ENCODE measurements at regions not wholly inside any gene's neighbourhood (a gene's known extent, or its start where the extent isn't known, plus 50 kb on each side); places are given as distances from the start of the nearest gene placed in this dataset.
"Not testable (repeated sequence)": the region's sequence is repeated elsewhere in the genome, so short reads cannot be mapped to it uniquely, and the experiment has no call there.

- DNase-seq (ENCODE audit: low read depth in 3 of 3) = no peak
Observed at GRCh38 chr15:95174301-95175259, 943.2 kb downstream of the MCTP2 start.

GRCh38 chr15:95175914-95176658 lies 944.7 kb downstream of the MCTP2 start:
- DNase-seq (ENCODE audit: low read depth in 3 of 3) = no peak

- no peak for DNase-seq (ENCODE audit: low read depth in 3 of 3)
Observed at GRCh38 chr15:95176794-95177577, 945.6 kb downstream of the MCTP2 start.

- DNase-seq (ENCODE audit: low read depth in 3 of 3) = no peak
Observed at GRCh38 chr15:95180530-95180929, 949.2 kb downstream of the MCTP2 start.

GRCh38 chr15:95182091-95182490 lies 950.7 kb downstream of the MCTP2 start:
- DNase-seq (ENCODE audit: low read depth in 3 of 3) = no peak

- no peak for DNase-seq (ENCODE audit: low read depth in 3 of 3)
Observed at GRCh38 chr15:95192923-95193322, 961.6 kb downstream of the MCTP2 start.

- no peak for DNase-seq (ENCODE audit: low read depth in 3 of 3)
Observed at GRCh38 chr15:95194746-95195145, 963.4 kb downstream of the MCTP2 start.

GRCh38 chr15:95196176-95196915 lies 965.0 kb downstream of the MCTP2 start:
- no peak for DNase-seq (ENCODE audit: low read depth in 3 of 3)

- no peak for DNase-seq (ENCODE audit: low read depth in 3 of 3)
Observed at GRCh38 chr15:95202569-95203349, 971.4 kb downstream of the MCTP2 start.

GRCh38 chr15:95205077-95205476 lies 973.7 kb downstream of the MCTP2 start:
- no peak for DNase-seq (ENCODE audit: low read depth in 3 of 3)

- not testable (repeated sequence) for DNase-seq (ENCODE audit: low read depth in 3 of 3)
Observed at GRCh38 chr15:95205830-95206229, 974.5 kb downstream of the MCTP2 start.

- DNase-seq (ENCODE audit: low read depth in 3 of 3) = no peak
Observed at GRCh38 chr15:95208071-95208470, 976.7 kb downstream of the MCTP2 start.

- no peak for DNase-seq (ENCODE audit: low read depth in 3 of 3)
Observed at GRCh38 chr15:95208988-95209387, 977.6 kb downstream of the MCTP2 start.

- DNase-seq (ENCODE audit: low read depth in 3 of 3) = no peak
Observed at GRCh38 chr15:95210436-95210981, 979.1 kb downstream of the MCTP2 start.

- DNase-seq (ENCODE audit: low read depth in 3 of 3) = no peak
Observed at GRCh38 chr15:95215017-95215416, 983.7 kb downstream of the MCTP2 start.

GRCh38 chr15:95226835-95227234 lies 995.5 kb downstream of the MCTP2 start:
- DNase-seq (ENCODE audit: low read depth in 3 of 3) = no peak

- no peak for DNase-seq (ENCODE audit: low read depth in 3 of 3)
Observed at GRCh38 chr15:95227235-95227634, 995.9 kb downstream of the MCTP2 start.

GRCh38 chr15:95228856-95229555 lies 997.6 kb downstream of the MCTP2 start:
- no peak for DNase-seq (ENCODE audit: low read depth in 3 of 3)

GRCh38 chr15:95235033-95235432 lies 1003.7 kb downstream of the MCTP2 start:
- DNase-seq (ENCODE audit: low read depth in 3 of 3) = no peak

Data from stimulated activated CD4-positive, alpha-beta T cell treated with anti-CD3 and anti-CD28 coated beads, TNF-alpha, amount 100 ng/mL, for 48 hours (primary cell).